ENCODE measurements at regions not wholly inside any gene's neighbourhood (a gene's known extent, or its start where the extent isn't known, plus 50 kb on each side); places are given as distances from the start of the nearest gene placed in this dataset.

DNA sequence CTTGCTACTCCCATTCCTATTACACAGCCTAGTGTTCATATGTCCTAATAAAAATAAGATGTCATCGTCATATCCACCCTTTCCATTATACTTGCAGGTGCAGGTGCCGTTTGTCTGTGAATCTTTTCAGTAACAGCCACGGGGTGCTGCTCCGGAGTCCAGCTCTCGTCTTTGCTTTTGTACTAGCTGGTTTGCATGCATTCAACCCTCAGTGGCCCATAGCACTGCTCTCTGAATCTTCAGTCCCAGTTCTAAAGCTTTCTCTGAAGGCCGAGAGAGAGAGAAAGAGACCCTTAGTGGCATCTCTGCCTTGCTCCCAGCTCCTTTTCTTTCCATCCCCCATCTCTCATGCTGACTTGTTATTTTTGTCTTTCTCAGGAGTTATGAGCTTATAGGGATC lies 468.5 kb downstream of the TMEM232 start:
- no peak for ATAC-seq
- 85 to 90% (median 87%) methylated on average over 6 of the region's 6 CpGs for WGBS, 3 donors
- H3K27ac ChIP-seq: no peak overlapping the region

GRCh38 chr5:110258460-110259216 lies 467.8 kb downstream of the TMEM232 start:
- Histone ChIP-seq H3K9me3 (no peaks in the 10 kb centered on the region), H3K4me1 (no peaks in the 10 kb centered on the region), H3K27ac (no peak overlapping the region), H3K4me3 (no peak overlapping the region), H3K36me3 (ENCODE audit: insufficient read depth in 1 of 2, low read depth in 1 of 2) (no peaks in the 10 kb centered on the region), H3K27me3 (ENCODE audit: insufficient read depth in 3 of 3, low read length in 2 of 3) (no peaks in the 10 kb centered on the region)
- TF ChIP-seq, protein P1, sequence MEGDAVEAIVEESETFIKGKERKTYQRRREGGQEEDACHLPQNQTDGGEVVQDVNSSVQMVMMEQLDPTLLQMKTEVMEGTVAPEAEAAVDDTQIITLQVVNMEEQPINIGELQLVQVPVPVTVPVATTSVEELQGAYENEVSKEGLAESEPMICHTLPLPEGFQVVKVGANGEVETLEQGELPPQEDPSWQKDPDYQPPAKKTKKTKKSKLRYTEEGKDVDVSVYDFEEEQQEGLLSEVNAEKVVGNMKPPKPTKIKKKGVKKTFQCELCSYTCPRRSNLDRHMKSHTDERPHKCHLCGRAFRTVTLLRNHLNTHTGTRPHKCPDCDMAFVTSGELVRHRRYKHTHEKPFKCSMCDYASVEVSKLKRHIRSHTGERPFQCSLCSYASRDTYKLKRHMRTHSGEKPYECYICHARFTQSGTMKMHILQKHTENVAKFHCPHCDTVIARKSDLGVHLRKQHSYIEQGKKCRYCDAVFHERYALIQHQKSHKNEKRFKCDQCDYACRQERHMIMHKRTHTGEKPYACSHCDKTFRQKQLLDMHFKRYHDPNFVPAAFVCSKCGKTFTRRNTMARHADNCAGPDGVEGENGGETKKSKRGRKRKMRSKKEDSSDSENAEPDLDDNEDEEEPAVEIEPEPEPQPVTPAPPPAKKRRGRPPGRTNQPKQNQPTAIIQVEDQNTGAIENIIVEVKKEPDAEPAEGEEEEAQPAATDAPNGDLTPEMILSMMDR (IDR thresholded peaks at IDR 0.05): no peak
- 49 to 62% (median 55%) methylated on average over 5 of the region's 5 CpGs for WGBS, 3 donors
- ATAC-seq: no peak
- no peak for DNase-seq
- intact Hi-C loops (cut with DNase I): no loop called here

More for the DNA sequence above, 468.5 kb downstream of the TMEM232 start:
- H3K4me1 ChIP-seq: no peaks in the 10 kb centered on the region
- TF ChIP-seq, protein P1 (IDR thresholded peaks at IDR 0.05): no peak
- no peaks in the 10 kb centered on the region for H3K27me3 ChIP-seq (ENCODE audit: insufficient read depth in 3 of 3, low read length in 2 of 3)
- H3K36me3 ChIP-seq (ENCODE audit: insufficient read depth in 1 of 2, low read depth in 1 of 2): no peaks in the 10 kb centered on the region
- no peak for DNase-seq
- no peak overlapping the region for H3K4me3 ChIP-seq
- no peaks in the 10 kb centered on the region for H3K9me3 ChIP-seq
- intact Hi-C loops (cut with DNase I): no loop called here

DNA sequence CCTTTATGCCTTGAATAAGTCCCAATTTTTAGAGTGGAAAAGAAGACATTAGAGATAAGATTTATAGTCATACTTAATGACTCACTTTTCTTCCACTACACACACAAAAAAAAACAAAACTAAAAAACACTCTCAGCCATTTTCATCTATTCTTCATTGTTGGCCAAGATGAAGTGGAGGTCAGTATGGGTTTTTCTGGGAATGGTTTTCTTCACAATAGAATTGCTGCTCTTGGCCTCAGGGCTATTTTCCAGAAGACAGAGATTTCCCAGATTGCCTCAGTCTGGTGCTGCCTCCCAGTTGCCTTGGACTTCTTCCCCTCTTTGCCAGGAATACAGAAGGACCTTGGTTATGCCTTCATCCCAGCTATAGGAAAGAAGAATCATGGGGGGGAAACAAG lies 463.7 kb downstream of the TMEM232 start:
- Histone ChIP-seq H3K27me3 (ENCODE audit: insufficient read depth in 3 of 3, low read length in 2 of 3) (no peaks in the 10 kb centered on the region), H3K36me3 (ENCODE audit: insufficient read depth in 1 of 2, low read depth in 1 of 2) (no peaks in the 10 kb centered on the region), H3K27ac (no peak overlapping the region), H3K4me3 (no peak overlapping the region), H3K9me3 (no peaks in the 10 kb centered on the region), H3K4me1 (no peaks in the 10 kb centered on the region)
- DNase-seq (no peak), ATAC-seq (no peak)
- intact Hi-C loops (cut with DNase I): no loop called here
- TF ChIP-seq, protein P1 (IDR thresholded peaks at IDR 0.05): no peak

DNA sequence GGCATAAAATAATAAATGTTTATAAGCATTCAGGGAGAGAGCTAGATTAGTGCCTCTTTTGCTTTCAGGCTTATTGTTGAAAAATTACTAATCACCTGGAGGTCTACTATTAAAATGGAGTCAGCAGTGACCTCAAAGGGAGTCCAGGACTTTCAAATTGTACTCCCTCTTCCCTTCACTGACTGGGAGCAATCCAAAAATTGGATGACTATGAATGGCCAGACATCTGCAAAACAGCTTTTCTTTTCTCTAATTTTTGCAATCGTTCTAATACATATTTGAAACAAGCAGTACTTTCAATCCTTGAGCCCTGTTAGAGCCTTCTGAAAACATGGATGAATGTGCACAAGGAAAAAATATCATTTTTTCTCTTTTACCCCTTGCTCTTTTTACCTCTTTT lies 461.8 kb downstream of the TMEM232 start:
- intact Hi-C loops (cut with DNase I): no loop called here
- ATAC-seq: no peak
- 15 to 41% (median 25%) methylated on average over 1 of the region's 1 CpG for WGBS, 3 donors
- H3K36me3 ChIP-seq (ENCODE audit: insufficient read depth in 1 of 2, low read depth in 1 of 2): no peaks in the 10 kb centered on the region
- no peak overlapping the region for H3K4me3 ChIP-seq
- no peak overlapping the region for H3K27ac ChIP-seq
- no peak for DNase-seq
- no peaks in the 10 kb centered on the region for H3K9me3 ChIP-seq
- H3K27me3 ChIP-seq (ENCODE audit: insufficient read depth in 3 of 3, low read length in 2 of 3): no peaks in the 10 kb centered on the region
- TF ChIP-seq, protein P1 (IDR thresholded peaks at IDR 0.05): no peak
- H3K4me1 ChIP-seq: no peaks in the 10 kb centered on the region

GRCh38 chr5:110265162-110265561 lies 461.3 kb downstream of the TMEM232 start:
- H3K4me3 ChIP-seq: no peak overlapping the region
- intact Hi-C loops (cut with DNase I): no loop called here
- no peaks in the 10 kb centered on the region for H3K36me3 ChIP-seq (ENCODE audit: insufficient read depth in 1 of 2, low read depth in 1 of 2)
- no peaks in the 10 kb centered on the region for H3K9me3 ChIP-seq
- ATAC-seq (no peak), DNase-seq (no peak)
- 76 to 87% (median 81%) methylated on average over 2 of the region's 2 CpGs for WGBS, 3 donors
- H3K27me3 ChIP-seq (ENCODE audit: insufficient read depth in 3 of 3, low read length in 2 of 3): no peaks in the 10 kb centered on the region
- TF ChIP-seq, protein P1 (IDR thresholded peaks at IDR 0.05): no peak
- H3K4me1 ChIP-seq: no peaks in the 10 kb centered on the region
- no peak overlapping the region for H3K27ac ChIP-seq

Data from psoas muscle (tissue), 7 donors.